Keratinocyte (primary cell): ENCODE measurements at regions not wholly inside any gene's neighbourhood (a gene's known extent, or its start where the extent isn't known, plus 50 kb on each side); places are given as distances from the start of the nearest gene placed in this dataset.

Experiments used
- CTCF ChIP-seq, 3 experiments: IDR thresholded peaks in 1 of 3; conservative IDR thresholded peaks in 1 of 3; optimal IDR thresholded peaks in 1 of 3; 2 replicates in 2 of 3; 3 replicates in 1 of 3; pipeline versions ENCODE3 to v1.5.1; 2011; ENCODE audit warnings: low read length in 3 of 3, mild to moderate bottlenecking in 3 of 3, moderate library complexity in 2 of 3, control low read depth in 1 of 3, inconsistent platforms in 1 of 3; ENCODE audit not compliant: insufficient read depth in 2 of 3; ENCODE audit errors: extremely low read depth in 1 of 3
- EZH2 ChIP-seq: IDR thresholded peaks from one replicate; pipeline ENCODE4 v1.6.1; 2012; ENCODE audit warnings: inconsistent platforms, mild to moderate bottlenecking, low read length, moderate library complexity

DNA sequence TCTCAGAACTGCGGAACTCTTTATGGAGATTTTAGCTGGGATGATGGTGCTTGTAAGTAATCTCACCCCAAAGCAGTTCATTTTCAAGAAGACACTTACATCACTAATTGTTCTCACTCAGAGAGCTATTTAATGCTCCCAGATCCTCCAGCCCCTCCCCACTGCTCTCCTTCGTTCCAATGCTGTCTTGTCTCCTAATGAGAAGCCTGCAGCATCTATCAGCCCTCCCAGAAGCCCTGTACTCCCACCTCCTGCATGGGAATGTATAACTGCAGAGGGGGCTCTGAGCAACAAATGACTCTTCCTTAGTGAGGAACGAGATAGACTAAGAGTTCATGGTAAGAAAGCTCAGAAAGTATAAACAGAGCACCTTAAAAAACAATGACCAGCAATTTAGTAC lies 377.4 kb upstream of the RUNX1 start:
- TF ChIP-seq CTCF (optimal IDR thresholded peaks at IDR 0.05 in 1 of 3, IDR thresholded peaks at IDR 0.05 in 1 of 3, conservative IDR thresholded peaks at IDR 0.05 in 1 of 3; ENCODE audit: extremely low read depth in 1 of 3, insufficient read depth in 2 of 3, low read length in 3 of 3) (no peak), EZH2 (no peak)
